ENCODE measurements at regions not wholly inside any gene's neighbourhood (a gene's known extent, or its start where the extent isn't known, plus 50 kb on each side); places are given as distances from the start of the nearest gene placed in this dataset.
"Not testable (repeated sequence)": the region's sequence is repeated elsewhere in the genome, so short reads cannot be mapped to it uniquely, and the experiment has no call there.

GRCh38 chr4:79559398-79559797 lies 151.4 kb upstream of the GK2 start:
- not testable (repeated sequence) for TF ChIP-seq POLR2A, CTCF (IDR thresholded peaks at IDR 0.05)
